GM21447 (cell line): ENCODE measurements at regions not wholly inside any gene's neighbourhood (a gene's known extent, or its start where the extent isn't known, plus 50 kb on each side); places are given as distances from the start of the nearest gene placed in this dataset.

ENCODE experiments used
- ATAC-seq: cut with Tn5 transposase; IDR thresholded peaks from one replicate; pipeline ENCODE4 v1.9.1; 2021; ENCODE audit not compliant: unreplicated experiment

DNA sequence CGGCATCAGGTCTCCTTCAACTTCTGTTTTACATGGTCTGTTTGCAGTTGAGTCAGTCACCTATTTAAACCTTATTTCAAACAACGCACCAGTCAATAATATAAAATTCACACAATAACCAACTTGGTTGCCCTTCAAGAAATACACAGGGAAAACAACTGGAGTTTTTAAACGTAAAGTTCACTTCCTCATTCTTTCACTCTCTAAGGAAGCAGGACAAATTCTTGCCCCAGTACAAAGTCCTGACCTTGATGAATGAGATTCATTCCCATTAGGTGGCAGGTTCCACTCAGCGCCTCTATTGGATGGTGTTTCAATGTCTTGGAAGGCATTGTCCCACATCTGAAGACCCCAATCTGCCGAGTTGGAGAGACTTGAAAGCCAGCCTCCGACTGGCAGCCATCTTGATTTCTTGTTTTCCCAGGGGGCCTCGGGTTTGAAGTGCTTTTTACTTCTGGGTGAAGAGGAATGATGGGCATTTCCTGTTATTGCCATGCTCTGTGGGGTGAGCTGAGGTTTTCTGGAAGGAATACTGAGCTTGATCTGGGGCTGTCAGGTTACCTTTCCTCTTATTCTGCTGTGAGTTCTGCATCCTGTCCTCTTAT is 105.0 kb downstream of the ACER2 start:
- ATAC-seq = no peak

DNA sequence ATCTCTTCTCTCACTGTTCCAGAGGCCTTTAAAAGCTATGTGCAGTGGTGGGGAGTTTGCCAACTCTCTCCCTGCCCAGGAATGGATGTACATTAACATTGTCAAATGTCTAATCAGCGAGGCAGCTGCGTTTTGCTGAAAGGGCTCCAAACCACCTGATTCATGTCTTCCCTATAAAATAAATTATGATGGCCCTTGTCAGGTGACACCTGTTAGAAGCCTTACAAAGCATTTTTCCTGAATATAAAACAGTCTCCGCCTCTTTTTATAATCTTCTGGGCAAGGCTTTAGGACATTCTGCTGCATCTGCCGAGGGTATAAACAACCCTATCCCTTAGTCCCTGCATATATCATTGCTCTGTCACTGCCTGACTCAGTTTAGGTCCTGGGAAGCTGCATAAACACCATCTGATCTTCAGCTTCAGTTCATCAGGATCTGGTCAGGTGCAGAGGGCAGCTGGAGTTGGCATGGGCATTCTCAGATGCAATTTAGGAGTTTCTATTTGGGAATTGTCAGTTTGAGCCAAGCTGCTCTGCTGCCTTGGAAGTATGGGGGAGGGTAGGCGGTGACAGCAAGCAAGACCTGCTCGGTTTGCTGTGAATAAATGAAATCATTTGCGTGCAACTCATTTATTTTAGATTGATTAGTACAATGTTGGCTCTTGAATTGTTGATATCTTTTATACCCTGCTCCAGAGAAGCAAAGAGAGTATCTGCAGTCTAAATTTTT is 103.5 kb downstream of the ACER2 start:
- no peak for ATAC-seq

DNA sequence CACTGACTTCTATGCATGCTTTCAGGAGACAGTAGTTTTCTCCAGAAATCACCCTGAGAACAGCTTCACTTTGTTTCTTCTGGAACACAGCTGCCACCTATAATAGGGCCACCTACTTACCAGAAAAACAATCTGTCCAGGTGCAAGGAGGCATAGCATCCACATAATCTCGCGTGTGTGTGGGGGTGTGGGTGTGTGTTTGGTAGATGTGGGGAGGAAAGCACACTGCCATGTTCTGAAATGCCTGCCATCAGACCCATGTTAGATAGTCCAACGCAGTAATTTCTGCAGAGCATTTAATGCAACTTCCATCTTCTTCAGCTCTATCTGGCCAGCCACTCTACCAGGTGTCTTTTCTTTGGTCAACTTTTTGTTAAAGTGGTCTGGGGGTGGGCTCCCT is 102.9 kb downstream of the ACER2 start:
- ATAC-seq = no peak

DNA sequence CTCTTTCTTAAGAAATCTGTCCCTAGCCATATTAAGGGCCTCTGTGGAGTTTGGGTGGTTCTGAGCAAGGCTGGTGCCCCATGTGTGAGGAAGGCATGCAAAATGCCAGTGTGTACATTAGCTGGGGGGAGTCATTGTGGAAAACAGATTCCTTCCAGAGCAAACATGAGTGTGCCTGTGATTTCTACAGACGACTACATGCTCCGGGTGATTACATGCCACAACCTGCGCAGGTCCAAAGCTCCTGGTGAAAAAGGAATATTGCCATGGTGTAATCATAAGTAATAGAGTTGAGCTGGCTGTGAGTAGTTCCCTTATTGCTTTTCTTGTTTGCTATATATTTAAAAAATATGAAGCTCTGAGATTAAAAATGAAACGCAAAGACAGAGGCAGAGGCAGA is 102.1 kb downstream of the ACER2 start:
- no peak for ATAC-seq
